AG08395 (cell line): ENCODE measurements at regions not wholly inside any gene's neighbourhood (a gene's known extent, or its start where the extent isn't known, plus 50 kb on each side); places are given as distances from the start of the nearest gene placed in this dataset.
A peak's percentile ranks its signal among the peaks of the same experiment; 100 is the strongest.

Experiments
- DNase-seq: peaks from one replicate; pipeline ENCODE4 v3.0.0; 2012; ENCODE audit warnings: mixed read lengths, low spot score

GRCh38 chrX:130974323-130974722, 71.3 kb upstream of the ENOX2 start:
- DNase-seq = peak; percentile 13

- peak; percentile 61 for DNase-seq
Observed at GRCh38 chrX:130975947-130976346, 72.9 kb upstream of the ENOX2 start.

- DNase-seq = no peak
Observed at GRCh38 chrX:130981836-130982235, 76.3 kb upstream of the ARHGAP36 start.

- DNase-seq = no peak
Observed at GRCh38 chrX:130984782-130985181, 73.4 kb upstream of the ARHGAP36 start.

- no peak for DNase-seq
Observed at GRCh38 chrX:130987241-130987640, 70.9 kb upstream of the ARHGAP36 start.

GRCh38 chrX:130990723-130991122, 67.4 kb upstream of the ARHGAP36 start:
- no peak for DNase-seq

- peak; percentile 10 for DNase-seq
Observed at GRCh38 chrX:130994671-130995070, 63.5 kb upstream of the ARHGAP36 start.

- no peak for DNase-seq
Observed at GRCh38 chrX:130995439-130995838, 62.7 kb upstream of the ARHGAP36 start.

GRCh38 chrX:130997314-130997713, 60.8 kb upstream of the ARHGAP36 start:
- no peak for DNase-seq

GRCh38 chrX:130999360-130999759, 58.8 kb upstream of the ARHGAP36 start:
- DNase-seq = no peak
